H9 (cell line): ENCODE measurements at regions not wholly inside any gene's neighbourhood (a gene's known extent, or its start where the extent isn't known, plus 50 kb on each side); places are given as distances from the start of the nearest gene placed in this dataset.

Source experiments
- DNase-seq: peaks from one replicate; pipeline ENCODE4 v3.0.0-alpha.2; 2017
- H2AFZ ChIP-seq: one replicate; pipeline ENCODE4 v1.6.1; 2013; ENCODE audit warnings: mild to moderate bottlenecking, low read length, control low read depth, moderate library complexity
- H2AK5ac ChIP-seq: 2 replicates; pipeline ENCODE4 v1.6.1; 2013; ENCODE audit warnings: low read length, control low read depth, mixed read lengths; ENCODE audit not compliant: insufficient read length
- H2BK120ac ChIP-seq: one replicate; pipeline ENCODE4 v1.6.1; 2013; ENCODE audit warnings: low read depth, mild to moderate bottlenecking, low read length, control low read depth, inconsistent platforms; ENCODE audit not compliant: poor library complexity, severe bottlenecking
- H2BK12ac ChIP-seq: 2 replicates; pipeline ENCODE4 v1.6.1; 2013; ENCODE audit warnings: low read length, control low read depth, mixed read lengths, low read depth; ENCODE audit not compliant: insufficient read length
- H2BK15ac ChIP-seq: 2 replicates; pipeline ENCODE4 v1.6.1; 2013; ENCODE audit warnings: low read depth, low read length, control low read depth
- H2BK20ac ChIP-seq: one replicate; pipeline ENCODE4 v1.6.1; 2013; ENCODE audit warnings: low read depth, mild to moderate bottlenecking, low read length, control low read depth, inconsistent platforms; ENCODE audit not compliant: poor library complexity, severe bottlenecking
- H2BK5ac ChIP-seq: 2 replicates; pipeline ENCODE4 v1.6.1; 2013; ENCODE audit warnings: low read length, control low read depth, mixed read lengths; ENCODE audit not compliant: insufficient read length
- H3K14ac ChIP-seq: 2 replicates; pipeline ENCODE4 v1.6.1; 2013; ENCODE audit warnings: low read length, control low read depth; ENCODE audit not compliant: insufficient read depth
- H3K18ac ChIP-seq: 2 replicates; pipeline ENCODE4 v1.6.1; 2013; ENCODE audit warnings: low read depth, mild to moderate bottlenecking, mixed read lengths, low read length, control low read depth; ENCODE audit not compliant: insufficient read length
- H3K23ac ChIP-seq: 2 replicates; pipeline ENCODE4 v1.6.1; 2013; ENCODE audit warnings: low read length, control low read depth, mixed read lengths, low read depth; ENCODE audit not compliant: insufficient read length
- H3K23me2 ChIP-seq: 2 replicates; pipeline ENCODE4 v1.6.1; 2013; ENCODE audit warnings: low read depth, mild to moderate bottlenecking, mixed read lengths, low read length, control low read depth; ENCODE audit not compliant: insufficient read length, poor library complexity, severe bottlenecking
- H3K27ac ChIP-seq: 2 replicates; pipeline ENCODE4 v1.5.1; 2013; ENCODE audit warnings: low read length, control low read depth, mixed read lengths, low read depth; ENCODE audit not compliant: insufficient read length
- H3K27me3 ChIP-seq: 2 replicates; pipeline ENCODE4 v1.6.1; 2013; ENCODE audit warnings: low read length, control low read depth, inconsistent platforms; ENCODE audit not compliant: insufficient read depth
- H3K4ac ChIP-seq: 2 replicates; pipeline ENCODE4 v1.6.1; 2013; ENCODE audit warnings: low read depth, mild to moderate bottlenecking, control low read depth, inconsistent platforms, low read length, moderate library complexity
- H3K4me1 ChIP-seq: 2 replicates; pipeline ENCODE4 v1.6.1; 2013; ENCODE audit warnings: low read length, control low read depth, inconsistent platforms; ENCODE audit not compliant: insufficient read depth
- H3K4me2 ChIP-seq: 2 replicates; pipeline ENCODE4 v1.6.1; 2013; ENCODE audit warnings: low read length, control low read depth, mixed read lengths; ENCODE audit not compliant: insufficient read length, insufficient read depth
- H3K56ac ChIP-seq: 2 replicates; pipeline ENCODE4 v1.6.1; 2013; ENCODE audit warnings: low read depth, mild to moderate bottlenecking, mixed read lengths, low read length, control low read depth; ENCODE audit not compliant: insufficient read length
- H3K79me1 ChIP-seq: 2 replicates; pipeline ENCODE4 v1.6.1; 2013; ENCODE audit warnings: low read depth, mild to moderate bottlenecking, moderate library complexity, low read length, control low read depth, inconsistent platforms; ENCODE audit not compliant: insufficient read depth, poor library complexity, severe bottlenecking
- H3K79me2 ChIP-seq: 2 replicates; pipeline ENCODE4 v1.6.1; 2013; ENCODE audit warnings: low read length, control low read depth, inconsistent platforms; ENCODE audit not compliant: insufficient read depth
- H3K9ac ChIP-seq: 2 replicates; pipeline ENCODE4 v1.6.1; 2013; ENCODE audit warnings: low read length, control low read depth, mixed read lengths; ENCODE audit not compliant: insufficient read length; ENCODE audit errors: extremely low read depth
- H3K9me3 ChIP-seq: one replicate; pipeline ENCODE4 v1.6.1; 2013; ENCODE audit warnings: low read depth, low read length, inconsistent platforms; ENCODE audit not compliant: control insufficient read depth
- H3T11ph ChIP-seq: one replicate; pipeline ENCODE4 v1.6.1; 2013; ENCODE audit warnings: mild to moderate bottlenecking, low read length, control low read depth, inconsistent platforms
- H4K20me1 ChIP-seq: one replicate; pipeline ENCODE4 v1.6.1; 2013; ENCODE audit not compliant: control insufficient read depth, insufficient read length, insufficient read depth
- H4K5ac ChIP-seq: 2 replicates; pipeline ENCODE4 v1.6.1; 2013; ENCODE audit warnings: low read depth, mild to moderate bottlenecking, mixed read lengths, low read length, control low read depth; ENCODE audit not compliant: insufficient read length
- H4K8ac ChIP-seq: replicated peaks from 2 replicates; pipeline ENCODE4 v1.6.1; 2013; ENCODE audit warnings: low read length, control low read depth, mixed read lengths, low read depth; ENCODE audit not compliant: insufficient read length
- H4K91ac ChIP-seq: 2 replicates; pipeline ENCODE4 v1.6.1; 2013; ENCODE audit warnings: low read depth, mild to moderate bottlenecking, moderate library complexity, mixed read lengths, low read length, control low read depth; ENCODE audit not compliant: insufficient read length
- H3K27ac Mint-ChIP-seq, 3 experiments: 2 replicates in 2 of 3; 3 replicates in 1 of 3; pipeline ENCODE4 v1.8.0; 2020 to 2021; ENCODE audit warnings: mixed read lengths in 3 of 3, mild to moderate bottlenecking in 1 of 3, moderate library complexity in 1 of 3
- H3K27me3 Mint-ChIP-seq: 2 replicates; pipeline ENCODE4 v1.8.0; 2021; ENCODE audit warnings: low read depth, mild to moderate bottlenecking, moderate library complexity, mixed read lengths
- H3K36me3 Mint-ChIP-seq, 3 experiments: 2 replicates in 2 of 3; 3 replicates in 1 of 3; pipeline ENCODE4 v1.8.0; 2020 to 2021; ENCODE audit warnings: low read depth in 3 of 3, mixed read lengths in 3 of 3; ENCODE audit not compliant: insufficient read depth in 1 of 3
- H3K4me1 Mint-ChIP-seq, 2 experiments: 2 replicates each; pipeline ENCODE4 v1.8.0; 2020; ENCODE audit warnings: mixed read lengths in 2 of 2
- H3K4me3 Mint-ChIP-seq, 2 experiments: 2 replicates in 1 of 2; 3 replicates in 1 of 2; pipeline ENCODE4 v1.8.0; 2020 to 2021; ENCODE audit warnings: mild to moderate bottlenecking in 2 of 2, mixed read lengths in 2 of 2, moderate library complexity in 1 of 2
- H3K9me3 Mint-ChIP-seq, 2 experiments: 2 replicates in 1 of 2; 3 replicates in 1 of 2; pipeline ENCODE4 v1.8.0; 2020; ENCODE audit warnings: mild to moderate bottlenecking in 2 of 2, mixed read lengths in 2 of 2, moderate library complexity in 1 of 2
- WGBS: extraction: QIAGEN DNeasy Blood & Tissue Kit; methylation state at CpG from one replicate; pipeline ENCODE4 v1.1.7; 2013; ENCODE audit warnings: missing lambda C conversion rate, low lambda C conversion rate, mixed read lengths; ENCODE audit not compliant: insufficient read length; ENCODE audit errors: extremely low coverage; 5-methylcytosine and 5-hydroxymethylcytosine counted together
- TF ChIP-seq, protein P1 (sequence below): fragments of 200-600 bp; sonication (generic); conservative IDR thresholded peaks from 3 replicates; pipeline ENCODE4 v1.8.0; 2021; ENCODE audit warnings: antibody characterized with exemption, mild to moderate bottlenecking

DNA sequence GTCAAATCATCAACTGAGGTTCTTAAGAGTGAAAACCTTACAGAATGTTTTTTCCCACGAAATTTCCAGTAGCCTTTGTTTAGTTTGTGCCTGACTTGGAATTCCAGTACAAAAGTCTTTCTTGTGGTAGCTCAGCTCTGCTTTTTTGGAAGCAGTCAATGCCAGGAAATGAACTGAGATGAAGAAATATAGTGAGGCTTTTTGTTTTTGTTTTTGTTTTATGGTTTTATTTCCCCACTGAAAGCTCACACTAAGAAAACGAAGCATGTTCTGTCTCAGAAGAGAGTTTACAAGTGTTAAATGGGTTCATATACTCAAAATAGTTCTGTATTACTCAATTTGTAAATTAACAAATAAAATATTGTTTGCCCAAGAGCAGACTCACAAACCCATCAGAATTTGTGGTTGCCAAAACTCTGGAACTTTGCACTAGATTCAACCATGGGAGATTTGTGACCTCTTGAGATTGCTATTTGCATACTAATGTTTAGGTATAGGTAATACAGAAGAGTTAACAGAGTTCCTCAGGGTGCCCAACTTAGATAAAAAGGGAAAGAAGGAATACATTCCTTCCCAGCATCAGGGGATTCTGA lies 1060.8 kb downstream of the FAT4 start:
- H2BK5ac ChIP-seq: no peak overlapping the region
- H4K91ac ChIP-seq: no peak overlapping the region
- H3K27ac ChIP-seq: no peak overlapping the region
- no peak overlapping the region for H4K5ac ChIP-seq
- H2BK12ac ChIP-seq: no peak overlapping the region
- H4K20me1 ChIP-seq: no peaks in the 10 kb centered on the region
- no peak overlapping the region for H3K4me2 ChIP-seq
- peaks cover 0 to 2% of the 10 kb centered on the region in 2 experiments; a peak in 1 of 5 replicates for H3K9me3 Mint-ChIP-seq
- TF ChIP-seq, protein P1, sequence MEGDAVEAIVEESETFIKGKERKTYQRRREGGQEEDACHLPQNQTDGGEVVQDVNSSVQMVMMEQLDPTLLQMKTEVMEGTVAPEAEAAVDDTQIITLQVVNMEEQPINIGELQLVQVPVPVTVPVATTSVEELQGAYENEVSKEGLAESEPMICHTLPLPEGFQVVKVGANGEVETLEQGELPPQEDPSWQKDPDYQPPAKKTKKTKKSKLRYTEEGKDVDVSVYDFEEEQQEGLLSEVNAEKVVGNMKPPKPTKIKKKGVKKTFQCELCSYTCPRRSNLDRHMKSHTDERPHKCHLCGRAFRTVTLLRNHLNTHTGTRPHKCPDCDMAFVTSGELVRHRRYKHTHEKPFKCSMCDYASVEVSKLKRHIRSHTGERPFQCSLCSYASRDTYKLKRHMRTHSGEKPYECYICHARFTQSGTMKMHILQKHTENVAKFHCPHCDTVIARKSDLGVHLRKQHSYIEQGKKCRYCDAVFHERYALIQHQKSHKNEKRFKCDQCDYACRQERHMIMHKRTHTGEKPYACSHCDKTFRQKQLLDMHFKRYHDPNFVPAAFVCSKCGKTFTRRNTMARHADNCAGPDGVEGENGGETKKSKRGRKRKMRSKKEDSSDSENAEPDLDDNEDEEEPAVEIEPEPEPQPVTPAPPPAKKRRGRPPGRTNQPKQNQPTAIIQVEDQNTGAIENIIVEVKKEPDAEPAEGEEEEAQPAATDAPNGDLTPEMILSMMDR: no peak
- H3K18ac ChIP-seq: no peak overlapping the region
- H3K4me1 ChIP-seq: no peaks in the 10 kb centered on the region
- no peak overlapping the region for H3K14ac ChIP-seq
- H3K4ac ChIP-seq: no peak overlapping the region
- H3K27me3 Mint-ChIP-seq: no peaks in the 10 kb centered on the region
- no peak overlapping the region for H3K4me3 Mint-ChIP-seq
- no peak overlapping the region for H2AK5ac ChIP-seq
- no peak overlapping the region for H3K27ac Mint-ChIP-seq
- no peaks in the 10 kb centered on the region for H3K27me3 ChIP-seq
- H3K9me3 ChIP-seq: no peaks in the 10 kb centered on the region
- H3K79me2 ChIP-seq: no peaks in the 10 kb centered on the region
- H2AFZ ChIP-seq: no peak overlapping the region
- 0 out of 7 replicates have a peak, but pooled peaks cover 0 to under 1% (median 0%) of the 10 kb centered on the region in 3 experiments for H3K36me3 Mint-ChIP-seq
- H3T11ph ChIP-seq: no peak overlapping the region
- no peaks in the 10 kb centered on the region for H3K23me2 ChIP-seq
- no peak overlapping the region for H2BK20ac ChIP-seq
- no peak overlapping the region for H2BK15ac ChIP-seq
- WGBS: no CpG with 5 or more reads among the region's 2 CpGs
- no peak overlapping the region for H3K56ac ChIP-seq
- no peak overlapping the region for H2BK120ac ChIP-seq
- peaks cover under 1% of the 10 kb centered on the region in 2 experiments; a peak in 1 of 4 replicates for H3K4me1 Mint-ChIP-seq
- no peaks in the 10 kb centered on the region for H3K79me1 ChIP-seq
- no peak overlapping the region for H3K9ac ChIP-seq
- no peak for DNase-seq
- H3K23ac ChIP-seq: no peak overlapping the region
- H4K8ac ChIP-seq: no peak overlapping the region
